Thyroid gland (tissue), 4 donors: ENCODE measurements at regions not wholly inside any gene's neighbourhood (a gene's known extent, or its start where the extent isn't known, plus 50 kb on each side); places are given as distances from the start of the nearest gene placed in this dataset.

Source experiments
- CTCF ChIP-seq, 6 experiments: fragments of 200-600 bp in 3 of 6; fragments of 450-650 bp in 3 of 6; sonication (generic) in 3 of 6; IDR thresholded peaks; one replicate each; pipeline ENCODE4 v1.5.1; 2016 to 2019; ENCODE audit warnings: antibody characterized with exemption in 6 of 6, mild to moderate bottlenecking in 2 of 6, inconsistent platforms in 1 of 6, moderate library complexity in 1 of 6
- POLR2A ChIP-seq, 2 donors: fragments of 450-650 bp; IDR thresholded peaks; one replicate each; pipeline ENCODE4 v1.6.1; 2017; ENCODE audit warnings: antibody characterized with exemption in 2 of 2, mild to moderate bottlenecking in 2 of 2, moderate library complexity in 1 of 2

- TF ChIP-seq CTCF (IDR thresholded peaks at IDR 0.05) (no peak), POLR2A (IDR thresholded peaks at IDR 0.05) (no peak)
Observed at GRCh38 chr11:7167976-7168740, 79.4 kb downstream of the RBMXL2 start.
